Naive B cell (primary cell): ENCODE measurements at regions not wholly inside any gene's neighbourhood (a gene's known extent, or its start where the extent isn't known, plus 50 kb on each side); places are given as distances from the start of the nearest gene placed in this dataset.

Experiments used
- ATAC-seq, 2 donors: fragments of 150-1000 bp; cut with Tn5 transposase; 2 replicates each; pipeline ENCODE4 v1.10.0; 2021; ENCODE audit warnings: low read depth in 2 of 2, mild to moderate bottlenecking in 2 of 2, moderate library complexity in 2 of 2
- DNase-seq: peaks from one replicate; pipeline ENCODE4 v3.0.0; 2022
- H3K27ac Mint-ChIP-seq, 6 donors: one replicate each; pipeline ENCODE4 v1.8.0; 2020 to 2022; ENCODE audit warnings: mild to moderate bottlenecking in 6 of 6, mixed read lengths in 6 of 6, moderate library complexity in 5 of 6, inconsistent platforms in 2 of 6
- H3K27me3 Mint-ChIP-seq, 3 donors: one replicate each; pipeline ENCODE4 v1.8.0; 2021 to 2022; ENCODE audit warnings: mixed read lengths in 3 of 3, mild to moderate bottlenecking in 1 of 3
- H3K36me3 Mint-ChIP-seq, 2 donors: one replicate each; pipeline ENCODE4 v1.8.0; 2020 to 2022; ENCODE audit warnings: mixed read lengths in 2 of 2, inconsistent platforms in 1 of 2, mild to moderate bottlenecking in 1 of 2
- H3K4me1 Mint-ChIP-seq, 3 donors: one replicate each; pipeline ENCODE4 v1.8.0; 2020 to 2022; ENCODE audit warnings: mixed read lengths in 3 of 3, inconsistent platforms in 1 of 3, mild to moderate bottlenecking in 1 of 3, moderate library complexity in 1 of 3
- H3K4me3 Mint-ChIP-seq, 8 donors: one replicate each; pipeline ENCODE4 v1.8.0; 2020 to 2022; ENCODE audit warnings: mild to moderate bottlenecking in 8 of 8, mixed read lengths in 8 of 8, moderate library complexity in 8 of 8, inconsistent platforms in 2 of 8
- H3K9me3 Mint-ChIP-seq, 7 donors: one replicate each; pipeline ENCODE4 v1.8.0; 2020 to 2022; ENCODE audit warnings: mixed read lengths in 7 of 7, mild to moderate bottlenecking in 5 of 7, inconsistent platforms in 2 of 7, moderate library complexity in 1 of 7

DNA sequence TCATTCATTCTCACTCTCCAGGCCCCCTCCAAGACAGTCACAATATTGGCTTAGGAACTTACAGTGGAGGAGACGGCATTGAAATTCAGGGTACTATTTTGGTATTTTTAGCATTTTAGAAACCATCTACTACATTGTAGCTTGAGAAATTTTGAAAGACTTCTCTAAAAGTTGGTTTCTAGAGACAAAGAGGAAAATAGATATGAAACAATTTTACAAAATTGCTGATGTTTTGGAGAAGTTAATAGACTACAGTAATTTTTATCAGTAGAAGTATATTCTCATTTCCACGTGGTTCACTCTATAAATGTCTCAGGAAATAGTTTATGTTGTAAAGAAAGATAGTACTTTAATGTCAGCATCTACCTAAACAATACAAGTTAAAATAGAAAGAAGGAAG is 63.2 kb upstream of the ZSWIM6 start:
- DNase-seq (no peak), ATAC-seq (peak in 1 of 2 donors; percentile 25)
- H3K4me3 Mint-ChIP-seq: peak overlapping the region in 6 of 8 donors; percentile 45 to 85 (median 71)
- peaks cover 12 to 21% (median 16%) of the 10 kb centered on the region in 3 donors for H3K4me1 Mint-ChIP-seq
- peak overlapping the region in 5 of 6 donors; percentile 9 to 97 (median 89) for H3K27ac Mint-ChIP-seq
- H3K27me3 Mint-ChIP-seq: no peaks in the 10 kb centered on the region
- H3K36me3 Mint-ChIP-seq: no peaks in the 10 kb centered on the region
- peaks cover 0 to 2% (median 0%) of the 10 kb centered on the region in 7 donors for H3K9me3 Mint-ChIP-seq

GRCh38 chr5:61270510-61271165 is 61.4 kb upstream of the ZSWIM6 start:
- Mint-ChIP-seq H3K27me3 (no peaks in the 10 kb centered on the region), H3K4me3 (peak overlapping the region in 1 of 8 donors; percentile 61), H3K27ac (no peak overlapping the region)

DNA sequence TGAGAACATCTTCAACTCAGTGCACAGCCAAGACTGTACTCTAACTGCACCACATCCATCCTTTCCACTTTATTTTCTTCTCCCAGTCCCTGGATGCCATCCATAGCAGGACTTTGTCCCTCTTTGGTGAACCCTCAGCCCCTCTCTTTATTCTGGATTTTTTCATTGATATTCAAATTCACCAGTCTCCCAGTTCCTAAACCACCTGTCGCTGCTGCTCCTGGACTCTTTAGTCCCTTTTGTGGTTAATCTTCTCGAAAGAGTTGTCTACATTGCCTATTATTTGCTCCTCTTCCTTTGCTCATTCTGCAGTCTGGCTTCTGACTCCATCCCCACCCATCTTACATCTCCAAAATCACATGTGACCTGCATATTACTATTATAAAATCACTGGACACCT is 59.4 kb upstream of the ZSWIM6 start:
- ATAC-seq: no peak
- no peaks in the 10 kb centered on the region for H3K9me3 Mint-ChIP-seq
- H3K27me3 Mint-ChIP-seq: no peaks in the 10 kb centered on the region
- H3K36me3 Mint-ChIP-seq: no peaks in the 10 kb centered on the region
- H3K4me3 Mint-ChIP-seq: no peak overlapping the region
- no peak overlapping the region for H3K27ac Mint-ChIP-seq
- no peak for DNase-seq
- peaks cover 29 to 45% (median 35%) of the 10 kb centered on the region in 3 donors for H3K4me1 Mint-ChIP-seq

More at GRCh38 chr5:61270510-61271165, 61.4 kb upstream of the ZSWIM6 start:
- no peak for DNase-seq
- Mint-ChIP-seq H3K9me3 (peaks cover 0 to 2% (median 0%) of the 10 kb centered on the region in 7 donors), H3K36me3 (no peaks in the 10 kb centered on the region), H3K4me1 (peaks cover 18 to 28% (median 19%) of the 10 kb centered on the region in 3 donors)
- no peak for ATAC-seq

DNA sequence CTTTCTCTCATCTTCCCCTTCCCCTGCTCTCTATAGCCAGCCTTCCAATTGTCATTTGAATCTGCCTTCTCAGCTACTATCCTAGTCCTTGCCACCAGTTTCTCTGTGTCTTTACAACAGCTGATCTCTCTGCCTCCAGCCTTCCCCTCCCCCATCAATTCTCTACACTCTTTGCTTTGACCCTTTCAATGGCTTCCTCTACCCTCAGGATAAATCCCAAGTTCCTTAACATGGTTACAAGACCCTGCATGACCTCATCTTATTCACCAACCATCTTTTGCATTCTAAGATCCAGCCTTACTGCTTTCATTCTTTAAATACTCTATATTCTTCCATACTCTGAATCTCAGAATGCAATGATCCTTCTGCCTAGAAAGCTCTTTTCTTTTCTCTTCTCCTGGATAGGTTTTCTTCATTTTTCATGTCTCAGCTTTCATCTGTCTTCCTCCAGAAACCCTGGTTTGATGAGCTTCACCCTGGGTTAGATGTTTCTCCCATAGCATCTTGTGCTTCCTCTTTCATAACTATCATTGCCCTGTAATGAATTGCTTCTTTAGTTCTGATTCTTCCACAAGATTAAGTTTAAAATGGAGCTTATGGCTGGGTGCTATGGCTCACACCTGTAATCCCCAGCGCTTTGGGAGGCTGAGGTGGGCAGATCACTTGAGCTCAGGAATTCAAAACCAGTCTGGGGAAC is 58.6 kb upstream of the ZSWIM6 start:
- ATAC-seq: no peak
- Mint-ChIP-seq H3K27ac (no peak overlapping the region), H3K36me3 (no peaks in the 10 kb centered on the region), H3K27me3 (no peaks in the 10 kb centered on the region), H3K9me3 (no peaks in the 10 kb centered on the region), H3K4me3 (no peak overlapping the region), H3K4me1 (peaks cover 29 to 42% (median 34%) of the 10 kb centered on the region in 3 donors)
- DNase-seq: no peak

- ATAC-seq (no peak), DNase-seq (no peak)
- Mint-ChIP-seq H3K27ac (no peak overlapping the region), H3K36me3 (no peaks in the 10 kb centered on the region), H3K9me3 (no peaks in the 10 kb centered on the region), H3K27me3 (no peaks in the 10 kb centered on the region), H3K4me1 (peaks cover 20 to 31% (median 24%) of the 10 kb centered on the region in 3 donors), H3K4me3 (no peak overlapping the region)
Observed at GRCh38 chr5:61274511-61274911, 57.5 kb upstream of the ZSWIM6 start.

- Mint-ChIP-seq H3K4me1 (peaks cover 32 to 41% (median 36%) of the 10 kb centered on the region in 3 donors), H3K9me3 (no peaks in the 10 kb centered on the region), H3K36me3 (no peaks in the 10 kb centered on the region), H3K4me3 (peak overlapping the region in 6 of 8 donors; percentile 7 to 90 (median 40)), H3K27ac (peak overlapping the region in 4 of 6 donors; percentile 12 to 78 (median 48)), H3K27me3 (no peaks in the 10 kb centered on the region)
- ATAC-seq (peak; percentile 50 to 52), DNase-seq (peak; percentile 24)
Observed at GRCh38 chr5:61275841-61276240, 56.2 kb upstream of the ZSWIM6 start.

DNA sequence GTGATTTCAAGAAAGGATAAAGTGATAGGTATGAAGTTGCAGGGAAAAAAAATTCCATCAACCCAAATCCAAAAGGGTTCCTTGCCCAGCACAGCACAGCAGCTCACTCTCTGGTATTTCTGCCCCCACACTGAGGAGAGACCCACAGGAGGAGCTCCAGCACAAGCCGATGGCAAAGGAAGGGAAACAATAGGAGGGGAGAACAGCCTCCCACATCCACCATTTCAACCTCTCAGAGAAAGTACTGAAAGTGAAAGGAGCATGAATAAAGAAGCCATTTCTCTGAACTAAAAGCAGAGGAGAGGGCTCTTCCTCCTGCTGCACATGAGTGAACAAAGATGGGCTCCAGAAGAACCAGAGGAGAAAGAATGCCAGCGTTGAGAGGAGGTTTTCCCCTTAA is 54.9 kb upstream of the ZSWIM6 start:
- Mint-ChIP-seq H3K27me3 (no peaks in the 10 kb centered on the region), H3K4me3 (peak overlapping the region in 6 of 8 donors; percentile 11 to 83 (median 18)), H3K4me1 (peaks cover 38 to 43% (median 41%) of the 10 kb centered on the region in 3 donors), H3K9me3 (no peaks in the 10 kb centered on the region), H3K36me3 (no peaks in the 10 kb centered on the region), H3K27ac (peak overlapping the region in 3 of 6 donors; percentile 18 to 93 (median 85))
- no peak for DNase-seq
- no peak for ATAC-seq

DNA sequence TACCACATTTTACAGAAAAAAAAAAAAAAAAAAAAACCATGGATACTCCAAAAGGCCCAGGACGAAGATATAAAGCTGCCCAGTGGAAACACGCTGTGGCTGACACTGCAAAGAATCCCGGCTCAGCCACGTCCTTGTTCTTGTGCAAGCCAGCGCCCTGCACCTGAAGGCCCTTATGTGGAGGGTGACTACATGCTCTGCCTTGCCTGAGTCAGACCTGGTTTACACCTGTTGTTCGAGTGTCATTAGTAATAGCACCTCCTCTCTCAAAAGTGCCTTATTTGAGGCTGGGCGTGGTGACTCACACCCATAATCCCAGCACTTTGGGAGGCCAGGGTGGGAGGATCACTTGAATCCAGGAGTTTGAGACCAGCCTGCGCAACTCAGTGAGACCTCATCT is 54.3 kb upstream of the ZSWIM6 start:
- DNase-seq (no peak), ATAC-seq (no peak)
- Mint-ChIP-seq H3K4me1 (peaks cover 38 to 43% (median 41%) of the 10 kb centered on the region in 3 donors), H3K4me3 (peak overlapping the region in 2 of 8 donors; percentile 21 to 83), H3K27me3 (no peaks in the 10 kb centered on the region), H3K9me3 (no peaks in the 10 kb centered on the region), H3K36me3 (no peaks in the 10 kb centered on the region), H3K27ac (peak overlapping the region in 2 of 6 donors; percentile 18 to 93)

GRCh38 chr5:61279725-61280124 is 52.3 kb upstream of the ZSWIM6 start:
- ATAC-seq: no peak
- no peaks in the 10 kb centered on the region for H3K9me3 Mint-ChIP-seq

GRCh38 chr5:61280205-61280604 is 51.9 kb upstream of the ZSWIM6 start:
- Mint-ChIP-seq H3K36me3 (no peaks in the 10 kb centered on the region), H3K4me1 (peaks cover 35 to 41% (median 38%) of the 10 kb centered on the region in 3 donors), H3K27ac (peak overlapping the region in 3 of 6 donors; percentile 27 to 72 (median 51)), H3K27me3 (no peaks in the 10 kb centered on the region), H3K9me3 (no peaks in the 10 kb centered on the region), H3K4me3 (peak overlapping the region in 2 of 8 donors; percentile 31 to 53)
- ATAC-seq (peak; percentile 80 to 85), DNase-seq (peak; percentile 47)

More at GRCh38 chr5:61279725-61280124, 52.3 kb upstream of the ZSWIM6 start:
- DNase-seq: no peak
- Mint-ChIP-seq H3K27me3 (no peaks in the 10 kb centered on the region), H3K36me3 (no peaks in the 10 kb centered on the region), H3K4me3 (peak overlapping the region in 1 of 8 donors; percentile 31), H3K4me1 (peaks cover 38 to 43% (median 41%) of the 10 kb centered on the region in 3 donors), H3K27ac (peak overlapping the region in 2 of 6 donors; percentile 27 to 51)

GRCh38 chr5:61280761-61281427 is 51.2 kb upstream of the ZSWIM6 start:
- H3K9me3 Mint-ChIP-seq: no peaks in the 10 kb centered on the region
- peak overlapping the region in 1 of 8 donors; percentile 13 for H3K4me3 Mint-ChIP-seq
- ATAC-seq (no peak), DNase-seq (no peak)
- H3K27me3 Mint-ChIP-seq: no peaks in the 10 kb centered on the region
- H3K36me3 Mint-ChIP-seq: no peaks in the 10 kb centered on the region
- peak overlapping the region in 2 of 6 donors; percentile 34 to 72 for H3K27ac Mint-ChIP-seq
- H3K4me1 Mint-ChIP-seq: peaks cover 29 to 34% (median 31%) of the 10 kb centered on the region in 3 donors

DNA sequence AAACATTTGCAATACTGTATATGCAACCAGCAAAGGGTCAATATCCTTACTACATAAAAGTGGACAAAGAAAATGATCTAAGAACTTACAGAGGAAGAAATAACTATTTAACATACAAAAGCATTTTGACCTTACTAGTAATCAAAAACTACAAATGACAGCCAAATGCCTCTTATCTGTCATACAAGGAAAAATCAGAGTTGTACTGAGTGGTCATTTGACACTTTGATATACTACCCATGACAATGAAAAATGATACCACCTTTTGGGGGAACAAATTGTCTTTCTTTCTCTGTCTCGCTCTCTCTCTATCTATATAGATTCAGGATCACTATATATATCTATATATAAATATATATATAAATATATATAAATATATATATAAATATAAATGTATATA is 50.4 kb upstream of the ZSWIM6 start:
- H3K9me3 Mint-ChIP-seq: no peaks in the 10 kb centered on the region
- ATAC-seq (no peak), DNase-seq (no peak)
- no peaks in the 10 kb centered on the region for H3K36me3 Mint-ChIP-seq
- H3K4me1 Mint-ChIP-seq: peaks cover 24 to 29% (median 26%) of the 10 kb centered on the region in 3 donors
- H3K27me3 Mint-ChIP-seq: no peaks in the 10 kb centered on the region
- no peak overlapping the region for H3K4me3 Mint-ChIP-seq
- H3K27ac Mint-ChIP-seq: peak overlapping the region in 1 of 6 donors; percentile 72
